Glomerular visceral epithelial cell (primary cell): ENCODE measurements at regions not wholly inside any gene's neighbourhood (a gene's known extent, or its start where the extent isn't known, plus 50 kb on each side); places are given as distances from the start of the nearest gene placed in this dataset.

ENCODE experiments used
- DNase-seq: peaks from one replicate; pipeline ENCODE4 v3.0.0-alpha.2; 2016; ENCODE audit errors: extremely low spot score

DNA sequence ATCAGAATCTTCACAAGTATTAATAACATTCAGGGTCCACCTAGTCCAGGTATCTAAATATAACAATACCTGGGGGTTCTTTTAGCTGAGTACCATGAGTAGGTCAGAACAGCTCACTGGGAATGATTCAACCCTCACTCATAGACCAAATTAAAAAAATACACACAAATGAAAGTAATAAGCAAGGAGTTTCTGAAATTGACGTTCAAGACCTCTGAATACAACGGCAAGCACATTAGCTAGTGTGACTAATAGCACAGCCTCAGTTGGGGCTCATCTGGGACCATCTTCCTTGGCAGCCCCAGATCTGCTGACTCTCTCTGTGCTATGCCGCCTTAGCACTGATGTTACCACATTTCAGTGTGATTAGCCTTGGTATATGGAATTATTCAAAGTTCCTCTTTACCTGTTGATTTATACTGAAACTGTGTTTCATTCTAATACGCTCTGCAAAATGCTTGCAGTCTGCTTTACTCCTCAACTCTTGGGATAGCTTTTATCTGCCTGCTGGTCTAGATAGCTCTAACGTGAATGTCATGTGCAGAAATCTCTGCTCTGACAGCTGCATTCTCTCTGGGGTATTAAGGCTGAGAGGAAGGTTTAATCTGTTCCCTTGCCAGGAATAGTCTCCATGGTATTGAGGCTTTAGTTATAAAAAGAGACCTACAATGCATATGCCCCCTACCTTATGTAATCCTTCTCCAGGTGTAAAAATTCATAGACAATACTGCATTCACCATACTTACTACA lies 153.3 kb downstream of the METTL4 start:
- DNase-seq, result no peak

GRCh38 chr18:2420367-2420766 lies 150.9 kb downstream of the METTL4 start:
- no peak for DNase-seq

GRCh38 chr18:2423761-2424160 lies 147.5 kb downstream of the METTL4 start:
- DNase-seq, result no peak

DNA sequence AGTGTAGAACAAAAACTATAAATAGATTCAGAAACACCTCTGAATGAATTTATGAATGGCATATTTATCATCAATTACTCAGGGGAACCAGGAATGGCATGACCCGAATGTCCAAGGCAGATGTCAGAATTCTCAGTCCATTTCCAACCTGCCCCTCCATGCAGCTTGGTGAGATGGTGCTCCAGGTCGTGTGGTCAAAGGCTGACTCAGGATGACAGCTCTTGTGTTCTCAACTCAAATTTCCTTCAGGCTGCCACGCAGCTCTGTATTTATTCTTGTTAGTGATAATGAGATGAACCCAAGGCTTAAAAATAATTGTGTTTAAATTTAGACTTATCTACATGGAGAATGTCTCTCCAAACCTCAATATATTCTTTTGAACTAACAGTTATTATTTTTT lies 146.9 kb downstream of the METTL4 start:
- DNase-seq, result no peak

GRCh38 chr18:2425426-2426317 lies 145.6 kb downstream of the METTL4 start:
- no peak for DNase-seq

DNA sequence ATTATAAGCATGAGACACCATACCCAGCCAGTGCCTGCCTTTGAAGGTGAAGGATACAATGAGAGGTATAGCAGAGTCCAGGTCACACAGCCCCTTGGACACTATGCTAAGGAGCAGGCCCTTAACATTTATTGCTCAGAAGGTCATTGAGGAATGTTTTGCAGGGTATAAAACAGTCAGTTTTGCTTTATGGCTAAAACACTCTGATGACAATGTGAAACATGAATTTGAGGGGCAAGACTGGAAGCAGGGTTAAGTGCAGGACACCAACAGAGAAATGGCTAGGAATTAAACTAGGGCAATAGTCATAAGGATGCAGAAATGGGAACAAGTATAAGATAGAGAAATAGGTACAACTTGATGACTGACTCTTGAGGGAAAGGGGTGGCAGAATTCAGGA lies 141.1 kb downstream of the METTL4 start:
- no peak for DNase-seq

- no peak for DNase-seq
Observed at GRCh38 chr18:2431806-2432205, 139.5 kb downstream of the METTL4 start.

DNA sequence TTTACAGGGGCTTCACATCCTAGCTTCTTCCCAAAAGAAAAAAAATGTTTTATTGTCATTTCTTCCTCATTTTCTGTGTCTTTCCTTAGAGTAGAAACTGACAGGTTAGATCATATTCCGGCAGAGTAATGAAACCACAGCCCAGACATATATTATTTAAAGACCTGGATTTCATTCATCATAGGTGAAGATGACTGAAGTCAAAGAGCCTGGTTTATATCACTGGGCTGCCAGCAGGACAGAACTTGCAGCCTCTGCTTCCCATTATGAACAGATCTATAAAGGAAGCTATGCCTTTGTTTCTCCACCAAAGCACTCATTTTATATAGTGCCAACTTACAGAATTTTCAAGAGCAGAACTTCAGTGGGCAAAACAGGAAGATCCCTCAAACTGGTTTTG lies 137.9 kb downstream of the METTL4 start:
- no peak for DNase-seq

DNA sequence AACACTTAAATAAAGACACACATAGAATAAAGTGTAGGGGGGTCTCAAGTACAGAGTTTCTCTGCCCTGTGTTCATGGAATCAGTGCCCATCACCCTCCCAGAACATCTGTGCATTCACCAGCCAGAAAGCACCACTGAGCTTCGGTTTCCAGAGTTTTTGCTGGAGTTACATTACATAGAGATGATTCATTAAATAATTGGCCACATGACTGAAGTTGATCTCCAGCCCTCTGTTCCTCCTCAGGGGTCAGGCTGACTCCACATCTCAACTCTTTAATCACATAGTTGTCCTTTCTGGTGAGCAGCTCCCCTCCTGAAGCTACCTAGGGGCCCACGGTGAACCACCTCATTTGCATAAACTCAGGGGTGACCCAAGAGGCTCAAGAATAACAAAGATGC lies 129.8 kb downstream of the METTL4 start:
- DNase-seq, result peak; percentile 16

DNA sequence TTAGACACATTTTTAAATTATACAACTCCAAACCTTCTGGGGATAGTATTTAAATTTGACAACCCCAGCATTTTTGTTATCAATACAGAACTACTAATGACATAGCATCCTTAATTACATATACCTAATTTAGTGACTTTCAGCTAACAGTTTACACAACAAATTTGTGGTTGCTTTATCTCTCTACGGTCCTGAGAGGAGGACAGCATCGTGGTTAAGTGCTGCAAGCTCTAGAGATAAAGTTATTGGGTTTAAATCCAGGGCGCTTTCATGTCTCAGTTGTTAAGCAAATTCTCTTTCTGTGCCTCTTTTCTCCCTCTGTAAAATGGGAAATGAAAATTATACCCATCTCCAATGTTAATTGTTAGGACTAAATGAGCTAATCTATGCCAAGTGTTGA lies 129.3 kb downstream of the METTL4 start:
- no peak for DNase-seq

- peak; percentile 38 for DNase-seq
Observed at GRCh38 chr18:2442726-2443275, 128.5 kb downstream of the METTL4 start.

DNA sequence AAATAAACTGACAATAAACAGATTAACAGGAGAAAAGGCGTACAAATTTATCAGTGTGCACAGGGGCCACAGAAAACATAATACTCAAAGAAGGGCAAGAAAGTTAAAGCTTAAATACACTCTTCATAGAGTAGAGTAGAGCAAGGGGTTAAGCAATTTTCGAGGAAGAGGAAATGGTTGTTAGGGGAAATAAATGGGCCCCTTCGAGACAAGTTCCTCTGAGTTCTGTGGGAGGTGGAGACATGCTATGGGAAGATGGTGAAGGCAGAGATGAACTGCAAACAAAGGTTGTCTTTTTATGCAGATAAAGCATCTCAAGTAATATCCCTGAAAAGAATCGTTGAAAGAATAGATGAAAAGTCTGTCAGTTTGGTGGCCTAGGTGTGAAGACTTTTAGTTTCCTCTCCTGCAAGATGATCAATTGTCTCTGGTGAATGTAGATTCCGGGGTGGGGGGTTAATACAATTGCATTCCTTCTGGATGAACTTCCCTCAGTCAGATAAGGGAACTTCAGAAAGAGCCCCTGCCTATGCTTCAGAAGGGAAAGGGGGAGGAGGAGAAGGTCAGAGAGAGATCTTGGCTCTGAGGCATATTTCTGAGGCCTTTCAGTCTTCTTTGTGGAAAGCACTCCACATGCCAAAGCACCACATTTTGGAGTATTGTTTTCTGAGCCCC lies 127.0 kb downstream of the METTL4 start:
- DNase-seq, result no peak

DNA sequence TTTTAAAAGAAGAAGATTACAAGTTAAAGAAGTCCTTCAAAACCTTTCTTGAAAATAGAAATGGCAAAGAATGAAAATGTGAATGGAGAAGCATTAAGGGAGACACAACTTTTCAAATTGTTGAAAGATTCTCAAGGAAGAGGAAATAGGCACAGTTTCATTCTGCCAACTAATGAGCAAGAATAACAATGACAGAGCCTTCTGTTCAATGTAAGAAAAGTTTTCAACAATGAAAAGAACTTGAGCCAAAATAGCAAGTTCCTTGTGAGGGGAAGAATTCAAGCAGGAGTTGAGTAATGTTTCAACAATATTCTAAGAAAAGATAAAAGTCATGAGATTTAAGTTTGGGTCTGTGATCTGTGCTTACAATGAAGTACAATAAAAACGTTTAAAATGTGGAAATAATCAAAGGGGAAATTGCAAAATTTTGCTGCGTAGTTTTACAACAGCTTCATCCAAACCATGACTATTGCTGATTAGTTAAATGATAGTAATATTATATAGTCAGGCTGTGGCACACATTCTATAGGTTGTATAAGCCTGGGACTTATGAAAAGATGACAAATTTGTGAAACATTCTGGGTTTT lies 122.6 kb downstream of the METTL4 start:
- no peak for DNase-seq

DNA sequence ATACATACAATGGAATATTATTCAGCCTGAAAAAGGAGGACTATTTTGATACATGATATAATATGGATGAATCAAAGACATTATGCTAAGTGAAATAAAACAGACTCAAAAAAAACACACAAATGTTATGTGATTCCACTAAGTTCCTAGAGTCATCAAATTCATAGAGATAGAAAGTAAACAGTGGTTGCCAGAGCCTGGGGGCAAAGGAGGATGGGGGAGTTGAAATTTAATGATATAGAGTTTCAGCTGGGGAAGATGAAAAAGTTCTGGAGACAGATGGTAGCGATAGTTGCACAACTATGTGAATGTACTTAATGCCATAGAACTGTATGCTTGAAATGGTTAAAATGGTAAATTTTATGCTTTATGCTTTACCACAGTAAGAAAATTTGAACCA lies 119.7 kb downstream of the METTL4 start:
- no peak for DNase-seq

GRCh38 chr18:2459886-2460285 lies 111.4 kb downstream of the METTL4 start:
- DNase-seq, result no peak

DNA sequence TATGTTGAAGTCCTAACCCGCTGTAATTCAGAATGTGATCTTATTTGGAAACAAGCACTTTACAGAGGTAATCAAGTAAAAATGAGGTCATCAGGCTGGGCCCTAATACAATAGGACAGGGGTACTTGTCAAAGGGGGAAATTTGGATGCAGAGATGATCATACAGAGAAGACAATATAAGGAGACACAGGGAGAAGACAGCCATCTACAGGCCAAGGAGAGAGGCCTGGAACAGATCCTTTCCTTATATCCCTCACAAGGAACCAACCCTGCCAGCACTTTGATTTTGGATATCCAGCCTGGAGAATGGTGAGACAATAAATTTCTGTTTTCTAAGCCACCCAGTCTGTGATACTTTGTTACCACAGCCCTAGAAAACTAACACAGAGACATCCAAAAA lies 104.3 kb downstream of the METTL4 start:
- no peak for DNase-seq

GRCh38 chr18:2468051-2468450 lies 103.3 kb downstream of the METTL4 start:
- no peak for DNase-seq

DNA sequence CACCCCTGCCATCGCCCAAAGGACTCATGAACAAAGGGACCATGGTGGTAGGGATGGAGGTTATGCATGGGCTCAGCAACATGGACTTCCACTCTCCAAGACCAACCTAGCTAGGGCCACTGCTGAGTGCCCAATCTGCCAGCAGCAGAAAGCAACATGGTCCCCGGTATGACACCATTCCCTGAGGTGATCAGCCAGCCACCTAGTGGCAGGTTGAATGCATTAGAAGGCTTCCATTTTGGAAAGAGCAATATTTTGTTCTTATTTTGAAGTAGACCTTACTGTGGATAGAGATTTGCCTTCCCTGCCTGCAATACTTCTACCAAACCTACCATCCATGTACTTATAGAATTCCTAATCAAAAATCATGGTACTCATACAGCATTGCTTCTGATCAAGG lies 99.8 kb downstream of the METTL4 start:
- no peak for DNase-seq

DNA sequence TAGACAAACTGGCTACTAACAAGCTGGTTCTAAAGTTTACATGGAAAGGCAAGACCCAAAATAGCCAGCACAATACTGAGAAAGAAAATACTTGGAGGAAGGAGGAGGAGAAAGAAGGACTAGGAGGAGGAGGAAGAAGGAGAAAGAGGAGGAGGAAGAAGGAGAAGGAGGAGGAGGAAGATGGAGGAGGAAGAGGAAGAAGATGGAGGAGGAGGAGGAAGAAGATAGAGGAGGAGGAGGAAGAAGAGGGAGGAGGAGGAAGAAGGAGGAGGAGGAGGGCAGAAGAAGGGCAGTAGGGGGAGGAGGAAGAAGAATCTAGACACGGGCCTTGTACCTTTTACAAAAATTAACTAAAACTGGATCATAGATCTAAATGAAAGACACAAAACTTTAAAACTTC lies 92.6 kb downstream of the METTL4 start:
- DNase-seq, result no peak

DNA sequence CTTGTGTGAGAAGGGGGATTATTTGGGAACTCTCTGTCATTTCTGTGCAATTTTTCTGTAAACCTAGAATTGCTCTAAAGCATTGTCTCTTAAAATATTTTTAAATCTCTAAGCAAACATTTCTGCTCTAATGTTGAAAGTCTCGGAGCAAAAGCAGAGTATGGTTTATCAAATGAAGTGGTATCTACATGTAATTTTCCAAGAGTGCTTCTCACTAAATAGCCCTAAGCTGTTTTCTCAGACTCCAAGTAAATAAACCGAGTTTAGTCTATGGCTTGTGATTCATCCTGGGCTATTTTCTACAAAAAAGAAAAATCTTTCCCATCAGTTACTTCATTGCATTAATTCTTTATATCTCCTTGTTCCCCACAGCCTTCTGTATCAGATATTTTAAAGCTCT lies 90.8 kb downstream of the METTL4 start:
- no peak for DNase-seq

DNA sequence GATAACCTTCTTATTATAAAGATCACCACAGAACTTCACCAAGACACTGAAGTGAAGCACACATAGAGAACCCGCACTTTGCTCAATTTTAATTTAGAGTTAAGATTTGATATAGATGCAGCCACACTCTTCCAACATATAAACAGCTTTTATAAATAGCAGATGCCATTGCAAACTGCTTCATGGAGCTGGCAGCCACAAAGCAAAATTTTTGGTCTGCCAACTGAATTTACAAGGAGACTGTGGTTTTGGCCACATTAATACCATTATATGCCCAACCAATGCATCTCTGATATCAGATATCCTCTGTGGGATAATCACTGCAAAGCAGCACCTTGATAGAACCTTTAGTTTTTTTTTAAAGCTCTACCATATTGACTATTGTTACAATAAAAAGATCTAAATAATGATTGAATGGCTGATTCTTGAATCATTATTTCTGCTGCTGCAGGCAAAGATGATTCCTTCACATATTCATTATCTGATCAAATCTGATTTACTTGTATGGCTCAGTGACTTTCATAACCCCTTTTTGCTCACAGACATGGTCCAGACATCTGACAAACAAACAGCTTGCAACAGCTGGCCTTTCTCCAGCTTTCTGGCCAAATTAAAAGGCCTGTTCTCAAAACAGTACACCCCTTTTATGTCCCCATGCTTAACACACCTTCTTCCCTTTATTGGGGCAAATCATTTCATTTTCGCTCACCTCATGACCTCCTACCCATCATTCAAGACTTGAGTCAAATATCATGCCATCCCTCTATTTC lies 88.4 kb downstream of the METTL4 start:
- DNase-seq, result no peak
